HCT116 (cell line): ENCODE measurements at regions not wholly inside any gene's neighbourhood (a gene's known extent, or its start where the extent isn't known, plus 50 kb on each side); places are given as distances from the start of the nearest gene placed in this dataset.
A peak's percentile ranks its signal among the peaks of the same experiment; 100 is the strongest.
"Not testable (repeated sequence)": the region's sequence is repeated elsewhere in the genome, so short reads cannot be mapped to it uniquely, and the experiment has no call there.

Source experiments
- ATAC-seq: fragments of 200-7000 bp; cut with Tn5 transposase; 2 replicates; pipeline ENCODE4 v1.9.1; 2020; ENCODE audit warnings: mild to moderate bottlenecking, moderate library complexity
- BruUV-seq: library from RNA; stranded (reverse); fragments of 400-500 nt; replicated peaks from 2 replicates; lab custom pipeline; 2021; lab: Mats Ljungman, UMichigan
- CTCF ChIA-PET: fragments of 300-600 bp; sonication (Branson Sonifier 250); formaldehyde crosslinking; loops from one replicate; lab custom pipeline; 2021; ENCODE audit warnings: antibody characterized with exemption; lab: Charles Lee
- POLR2A ChIA-PET: fragments of 300-600, 350-600 bp; sonication (Branson Sonifier 250); formaldehyde crosslinking; loops from one replicate; lab custom pipeline; 2021; ENCODE audit warnings: antibody characterized with exemption; lab: Charles Lee
- RAD21 ChIA-PET, 2 experiments: fragments of 300-600 bp; sonication (Branson Sonifier 250); formaldehyde crosslinking; loops; one replicate each; lab custom pipeline; 2023; ENCODE audit warnings: low total read pairs in 2 of 2; ENCODE audit not compliant: uncharacterized antibody in 2 of 2, unreplicated experiment in 2 of 2, low non-redundant PET in 1 of 2; lab: Charles Lee
- DNase-seq: peaks from one replicate; pipeline ENCODE4 v3.0.0-alpha.2; 2010; ENCODE audit warnings: low read depth, low spot score
- H2AFZ ChIP-seq: fragments of 200-600 bp; shearing (Covaris generic), sonication (generic); 2 replicates; pipeline ENCODE4 v1.6.1; 2017; ENCODE audit warnings: low read depth, mixed run types, mixed read lengths, antibody characterized with exemption, low read length; ENCODE audit not compliant: poor library complexity, severe bottlenecking
- H3K27ac ChIP-seq: 2 replicates; pipeline ENCODE4 v1.5.1; 2012; ENCODE audit warnings: low read depth, low read length
- H3K27me3 ChIP-seq: fragments of 200-600 bp; sonication (generic); 2 replicates; pipeline ENCODE4 v1.6.1; 2016; ENCODE audit warnings: mixed run types, low read length, mixed read lengths; ENCODE audit not compliant: insufficient read depth
- H3K36me3 ChIP-seq, 2 experiments: fragments of 200-500 bp in 1 of 2; fragments of 200-600 bp in 1 of 2; sonication (Bioruptor generic) in 1 of 2; sonication (generic) in 1 of 2; 2 replicates each; pipeline versions ENCODE4 v1.5.1 to v1.6.1; 2014 to 2016; ENCODE audit warnings: low read length in 2 of 2, inconsistent platforms in 1 of 2, mixed read lengths in 1 of 2, mixed run types in 1 of 2; ENCODE audit not compliant: insufficient read depth in 2 of 2, control insufficient read depth in 1 of 2
- H3K4me1 ChIP-seq, 2 experiments: fragments of 200-600 bp in 1 of 2; sonication (generic) in 1 of 2; 2 replicates each; pipeline versions ENCODE4 v1.5.1 to v1.6.1; 2012 to 2017; ENCODE audit warnings: low read length in 2 of 2, inconsistent platforms in 1 of 2, mild to moderate bottlenecking in 1 of 2, mixed read lengths in 1 of 2, mixed run types in 1 of 2, moderate library complexity in 1 of 2; ENCODE audit not compliant: insufficient read depth in 2 of 2, control insufficient read depth in 1 of 2
- H3K4me2 ChIP-seq: fragments of 200-600 bp; sonication (generic); 2 replicates; pipeline ENCODE4 v1.6.1; 2017; ENCODE audit warnings: mixed run types, low read length, mixed read lengths
- H3K4me3 ChIP-seq, 2 experiments: fragments of 200-600 bp in 1 of 2; sonication (generic) in 1 of 2; replicated peaks in 1 of 2; 2 replicates each; pipeline ENCODE4 v1.5.1; 2011 to 2016; ENCODE audit warnings: low read length in 2 of 2, control low read depth in 1 of 2, low read depth in 1 of 2, mild to moderate bottlenecking in 1 of 2, mixed read lengths in 1 of 2, mixed run types in 1 of 2
- H3K79me2 ChIP-seq: fragments of 200-600 bp; sonication (generic); 2 replicates; pipeline ENCODE4 v1.6.1; 2017; ENCODE audit warnings: mild to moderate bottlenecking, mixed run types, low read length, moderate library complexity, mixed read lengths; ENCODE audit not compliant: insufficient read depth
- H3K9ac ChIP-seq: fragments of 200-600 bp; sonication (generic); 2 replicates; pipeline ENCODE4 v1.6.1; 2016; ENCODE audit warnings: low read length, mixed read lengths
- H3K9me2 ChIP-seq: fragments of 200-600 bp; sonication (generic), shearing (Covaris generic); 2 replicates; pipeline ENCODE4 v1.6.1; 2017; ENCODE audit warnings: mixed run types, mild to moderate bottlenecking, moderate library complexity; ENCODE audit not compliant: insufficient read depth
- H3K9me3 ChIP-seq, 2 experiments: fragments of 200-500 bp in 1 of 2; fragments of 200-600 bp in 1 of 2; sonication (Bioruptor generic) in 1 of 2; sonication (generic) in 1 of 2; 2 replicates each; pipeline ENCODE4 v1.6.1; 2014 to 2017; ENCODE audit warnings: low read length in 2 of 2, mixed read lengths in 2 of 2, inconsistent platforms in 1 of 2, low read depth in 1 of 2, mild to moderate bottlenecking in 1 of 2, mixed run types in 1 of 2, moderate library complexity in 1 of 2; ENCODE audit not compliant: control insufficient read depth in 1 of 2, insufficient read depth in 1 of 2
- H4K20me1 ChIP-seq: fragments of 200-600 bp; sonication (generic), shearing (Covaris generic); 2 replicates; pipeline ENCODE4 v1.6.1; 2017; ENCODE audit warnings: mixed run types, mild to moderate bottlenecking, moderate library complexity; ENCODE audit not compliant: insufficient read depth
- CBX3 ChIP-seq: IDR thresholded peaks from 2 replicates; pipeline ENCODE4 v1.6.1; 2012; ENCODE audit warnings: low read depth
- EGR1 ChIP-seq: IDR thresholded peaks from 2 replicates; pipeline ENCODE4 v1.6.1; 2012; ENCODE audit warnings: low read depth
- SRF ChIP-seq: IDR thresholded peaks from 2 replicates; pipeline ENCODE4 v1.6.1; 2012; ENCODE audit warnings: low read depth
- YY1 ChIP-seq: IDR thresholded peaks from 2 replicates; pipeline ENCODE4 v1.6.1; 2011; ENCODE audit warnings: low read length, low read depth, moderate library complexity, mild to moderate bottlenecking; ENCODE audit not compliant: insufficient replicate concordance; ENCODE audit errors: extremely low read depth
- intact Hi-C: fragments of 100-400 bp; cut with micrococcal nuclease; formaldehyde crosslinking; loops from 2 replicates; pipeline ENCODE4 v1.10.0; 2022

GRCh38 chrX:989959-990510 is 222.4 kb downstream of the CRLF2 start:
- peak overlapping the region; percentile 12 for H2AFZ ChIP-seq
- TF ChIP-seq YY1 (peak; percentile 94), EGR1 (peak; percentile 80), CBX3 (0 out of 2 replicates have a peak, but pooled peaks have one; percentile 8), SRF (no peak)
- no peaks in the 10 kb centered on the region for H3K9me3 ChIP-seq
- no peaks in the 10 kb centered on the region for H3K27me3 ChIP-seq
- H3K4me3 ChIP-seq = peak overlapping the region; percentile 35 to 52
- peak overlapping the region; percentile 64 for H3K4me2 ChIP-seq
- no peaks in the 10 kb centered on the region for H3K79me2 ChIP-seq
- H3K9me2 ChIP-seq = no peaks in the 10 kb centered on the region
- no TSS peak for BruUV-seq
- H4K20me1 ChIP-seq = no peaks in the 10 kb centered on the region
- RAD21 ChIA-PET = no interaction called here
- H3K4me1 ChIP-seq = peaks cover 3 to 13% of the 10 kb centered on the region in 2 experiments
- CTCF ChIA-PET = no interaction called here
- ATAC-seq (peak; percentile 82), DNase-seq (peak; percentile 78)
- H3K27ac ChIP-seq = peak overlapping the region; percentile 28; the same call in 1 of the 2 replicates
- no peaks in the 10 kb centered on the region for H3K36me3 ChIP-seq
- intact Hi-C loops = no loop called here
- POLR2A ChIA-PET = no interaction called here
- no peak overlapping the region for H3K9ac ChIP-seq

DNA sequence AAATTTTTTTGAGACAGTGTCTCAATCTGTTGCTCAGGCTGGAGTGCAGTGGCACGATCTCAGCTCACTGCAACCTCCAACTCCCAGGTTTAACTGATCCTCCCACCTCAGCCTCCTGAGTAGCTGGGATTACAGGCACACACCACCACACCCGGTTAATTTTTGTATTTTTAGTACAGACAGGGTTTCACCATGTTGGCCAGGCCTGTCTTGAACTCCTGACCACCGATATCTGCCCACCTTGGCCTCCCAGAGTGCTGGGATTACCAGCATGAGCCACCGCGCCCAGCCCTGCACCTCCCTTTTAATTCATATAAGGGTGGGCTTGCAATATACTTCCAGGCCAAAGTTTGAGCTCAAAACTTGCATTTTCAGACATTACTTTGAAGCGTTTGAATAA is 223.9 kb downstream of the CRLF2 start:
- Histone ChIP-seq H3K4me2 (peak overlapping the region; percentile 64), H2AFZ (peak overlapping the region; percentile 68), H3K4me1 (peaks cover 3 to 13% of the 10 kb centered on the region in 2 experiments)
- H3K79me2 ChIP-seq, DNase-seq, BruUV-seq, H3K36me3 ChIP-seq, H3K9ac ChIP-seq, POLR2A ChIA-PET, RAD21 ChIA-PET, intact Hi-C loops, H4K20me1 ChIP-seq, CTCF ChIA-PET, H3K27ac ChIP-seq, H3K9me3 ChIP-seq, H3K9me2 ChIP-seq, H3K4me3 ChIP-seq, ATAC-seq, H3K27me3 ChIP-seq: not testable (repeated sequence)
